HG02763 (cell line): ENCODE measurements at regions not wholly inside any gene's neighbourhood (a gene's known extent, or its start where the extent isn't known, plus 50 kb on each side); places are given as distances from the start of the nearest gene placed in this dataset.

Experiments
- ATAC-seq: cut with Tn5 transposase; IDR thresholded peaks from one replicate; pipeline ENCODE4 v1.9.1; 2021; ENCODE audit warnings: mild to moderate bottlenecking, moderate library complexity; ENCODE audit not compliant: unreplicated experiment

DNA sequence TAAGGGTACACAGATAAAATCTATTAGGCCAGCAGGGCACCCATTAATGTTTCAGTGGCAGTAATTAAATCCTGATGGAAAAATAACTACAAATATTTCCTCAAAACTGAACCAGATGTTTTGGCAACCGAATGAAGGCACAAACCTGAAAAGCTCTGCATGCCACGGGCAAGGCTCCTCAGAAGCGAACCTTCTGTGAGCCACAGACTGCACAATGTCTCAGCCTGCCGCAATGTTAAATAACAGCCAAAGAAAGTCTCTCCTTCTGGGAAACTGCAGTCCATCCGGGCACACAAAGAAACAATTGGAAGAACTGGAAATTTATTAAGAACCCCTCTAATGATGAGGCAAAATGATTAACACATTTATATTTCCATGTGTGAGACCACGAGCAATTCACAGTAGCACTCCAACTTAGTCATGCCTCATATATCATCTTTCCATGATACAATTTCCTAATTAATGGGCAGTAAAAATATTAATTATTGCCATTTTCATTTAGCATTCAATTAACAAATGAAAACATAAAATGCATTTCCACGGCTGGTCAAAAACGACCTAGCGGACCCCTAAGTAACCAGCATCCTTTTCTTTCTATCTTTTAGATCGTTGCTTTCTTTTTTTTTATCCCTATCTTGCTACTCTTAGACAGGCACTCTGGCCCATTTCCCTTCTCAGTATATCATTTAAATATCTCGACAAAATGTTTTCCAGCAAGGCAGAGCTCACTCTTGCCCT, 237.5 kb downstream of the EPHA4 start:
- no peak for ATAC-seq

DNA sequence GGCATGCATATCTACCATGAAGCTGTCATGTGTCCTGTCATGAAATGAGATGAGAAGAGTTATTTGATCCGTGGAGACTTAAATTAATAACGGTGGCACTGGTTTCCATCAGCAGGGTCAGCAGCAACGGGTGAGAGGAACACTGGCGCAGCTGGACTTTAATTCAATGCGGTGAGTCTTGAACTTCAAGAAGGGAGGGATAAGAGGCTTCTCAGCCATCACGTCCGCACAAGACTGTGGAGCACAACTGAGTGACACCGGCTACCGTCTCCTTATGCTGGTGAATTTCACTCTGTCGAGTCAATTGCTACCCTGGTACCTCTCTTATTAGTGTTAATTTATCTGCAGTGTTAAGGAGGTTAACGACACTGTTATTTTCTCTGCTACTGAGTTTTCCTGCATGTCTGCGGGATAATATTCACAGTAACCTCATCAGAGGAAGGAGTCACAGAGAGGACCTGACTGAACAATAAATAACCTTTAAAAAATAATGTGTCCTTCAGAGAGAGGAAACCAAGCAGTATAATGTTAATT, 236.8 kb downstream of the EPHA4 start:
- ATAC-seq, result no peak

DNA sequence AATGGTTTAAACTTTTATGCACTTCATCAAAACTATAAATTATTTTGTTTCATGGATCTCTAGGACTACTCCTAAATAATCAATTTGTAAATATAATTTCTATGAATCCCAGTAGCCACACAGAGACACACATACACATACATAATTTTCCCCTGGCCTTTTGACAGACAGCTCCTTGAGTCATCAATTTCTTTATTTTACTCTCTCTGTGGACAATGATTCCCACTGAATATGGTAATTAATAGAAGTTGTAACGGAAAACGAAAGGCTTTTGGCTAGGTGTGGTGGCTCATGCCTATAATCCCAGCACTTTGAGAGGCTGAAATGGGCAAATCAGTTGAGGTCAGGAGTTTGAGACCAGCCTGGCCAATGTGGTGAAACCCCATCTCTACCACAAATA, 235.1 kb downstream of the EPHA4 start:
- ATAC-seq, result no peak

DNA sequence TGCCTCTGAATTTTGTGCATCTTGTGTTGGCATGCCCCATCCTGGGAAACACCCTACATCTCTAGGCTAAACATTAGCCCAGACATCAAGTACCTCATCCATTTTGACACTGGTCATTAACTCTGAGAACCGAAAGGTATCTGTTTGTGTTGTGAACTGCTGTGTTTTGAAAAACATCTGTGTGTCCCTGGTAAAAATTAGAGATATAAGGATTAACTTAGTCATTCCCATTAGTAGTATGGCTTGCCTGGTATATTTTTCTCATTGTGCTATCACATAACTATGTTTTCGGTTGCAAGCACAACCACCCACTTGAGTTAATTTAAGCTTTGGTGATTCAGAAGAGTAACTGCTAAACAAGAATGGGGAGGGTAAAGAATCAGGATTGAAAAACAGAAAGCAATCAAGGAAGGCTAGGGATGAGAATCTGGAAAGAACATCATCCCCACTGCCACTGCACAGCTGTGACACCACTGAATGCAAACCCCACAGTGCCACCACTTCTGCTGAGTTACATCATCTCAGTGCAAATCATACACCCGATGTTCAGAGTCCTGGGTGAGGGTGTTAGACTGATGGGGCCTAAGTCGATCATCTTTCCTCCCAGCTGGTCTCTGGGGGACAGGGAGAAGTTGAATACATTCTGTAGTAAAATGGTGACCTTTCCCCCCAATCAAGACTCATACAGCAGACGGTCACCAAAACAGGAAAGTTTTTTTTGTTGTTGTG, 234.0 kb downstream of the EPHA4 start:
- ATAC-seq, result no peak

DNA sequence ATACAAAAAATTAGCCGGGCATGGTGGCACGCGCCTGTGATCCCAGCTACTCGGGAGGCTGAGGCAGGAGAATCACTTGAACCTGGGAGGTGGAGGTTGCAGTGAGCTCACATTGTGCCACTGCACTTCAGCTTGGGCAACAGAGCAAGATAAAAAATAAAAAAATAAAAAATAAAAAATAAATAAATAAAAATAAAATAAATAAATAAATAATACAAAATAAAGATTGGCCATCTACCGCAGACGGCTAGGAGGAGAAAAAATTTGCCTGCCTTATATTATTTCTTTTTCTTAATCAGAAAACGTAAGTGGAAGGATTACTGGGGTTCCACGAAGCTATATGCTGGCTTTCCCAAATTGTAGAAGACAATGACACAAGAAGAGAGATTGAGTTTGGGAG, 229.7 kb downstream of the EPHA4 start:
- ATAC-seq, result no peak

DNA sequence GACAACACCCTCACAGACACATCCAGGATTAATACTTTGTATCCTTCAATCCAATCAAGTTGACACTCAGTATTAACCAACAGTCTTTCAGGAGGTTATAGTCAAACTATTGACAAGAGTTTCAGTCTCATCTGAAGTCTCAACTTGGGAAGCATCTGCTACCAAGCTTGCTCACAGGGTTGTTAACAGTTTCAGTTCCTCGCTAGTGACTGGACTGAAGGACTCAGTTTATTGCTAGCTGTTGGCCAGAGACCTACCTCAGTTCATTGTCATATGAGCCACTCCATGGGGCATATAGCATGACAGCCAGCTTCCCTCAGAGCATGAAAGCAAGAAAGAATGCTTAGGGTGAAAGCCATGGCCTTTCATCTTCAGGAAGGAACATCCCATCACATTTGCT, 228.6 kb downstream of the EPHA4 start:
- ATAC-seq, result no peak

DNA sequence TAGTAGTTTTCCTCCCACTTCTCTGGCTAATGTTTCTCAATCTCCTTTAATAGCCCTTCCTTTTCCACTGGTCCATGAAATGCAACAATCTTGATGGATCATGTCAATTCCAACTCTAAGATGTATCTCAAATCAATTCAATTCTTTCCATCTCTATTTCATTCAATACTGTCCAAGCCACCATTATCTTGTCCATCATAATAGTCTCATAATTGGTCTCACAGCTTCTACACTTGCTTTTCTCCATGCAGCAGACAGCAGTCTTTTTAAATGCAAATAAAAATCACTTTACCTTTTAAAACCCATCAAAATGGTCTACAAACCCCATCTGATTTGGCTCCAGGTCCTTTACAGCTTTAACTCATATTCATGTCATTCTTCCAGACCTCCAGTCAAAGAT, 226.6 kb downstream of the EPHA4 start:
- ATAC-seq, result no peak

DNA sequence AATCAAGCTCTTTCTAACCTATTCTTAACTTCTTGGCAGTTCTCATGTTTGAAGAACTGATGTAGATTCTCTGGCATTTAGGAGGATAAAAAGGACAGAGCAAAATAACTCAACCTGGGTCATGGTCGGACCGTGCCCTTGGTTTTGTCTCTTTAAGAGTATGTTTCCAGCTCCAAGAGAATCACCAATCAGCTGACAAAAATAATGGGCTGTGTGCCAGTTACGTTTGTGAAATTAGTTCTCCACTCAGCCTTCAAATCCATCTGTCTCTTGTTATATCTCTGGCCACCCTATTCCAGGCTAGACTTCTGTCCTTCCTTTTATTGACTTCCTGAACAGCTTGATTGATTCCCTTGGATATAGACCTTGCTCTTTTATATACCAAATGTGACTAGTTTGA, 225.7 kb downstream of the EPHA4 start:
- no peak for ATAC-seq

DNA sequence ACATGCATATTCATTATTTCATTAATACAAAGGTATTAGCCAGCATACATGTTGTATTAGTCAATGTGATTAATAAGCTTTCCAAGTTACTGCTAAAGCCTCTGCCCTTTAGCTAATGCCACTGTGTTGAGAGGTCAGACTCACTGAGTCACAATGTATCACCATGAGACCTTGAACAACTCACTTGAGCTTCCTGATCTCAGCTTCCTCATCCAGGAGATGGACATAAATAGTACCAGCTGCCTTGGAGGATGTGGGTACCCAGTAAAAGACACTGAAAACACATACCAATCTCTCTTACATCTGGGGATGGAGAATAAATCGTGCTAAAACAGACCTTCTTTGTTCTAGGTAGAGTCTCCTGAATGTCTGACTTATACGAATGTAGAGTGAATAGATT, 224.6 kb downstream of the EPHA4 start:
- ATAC-seq, result no peak

DNA sequence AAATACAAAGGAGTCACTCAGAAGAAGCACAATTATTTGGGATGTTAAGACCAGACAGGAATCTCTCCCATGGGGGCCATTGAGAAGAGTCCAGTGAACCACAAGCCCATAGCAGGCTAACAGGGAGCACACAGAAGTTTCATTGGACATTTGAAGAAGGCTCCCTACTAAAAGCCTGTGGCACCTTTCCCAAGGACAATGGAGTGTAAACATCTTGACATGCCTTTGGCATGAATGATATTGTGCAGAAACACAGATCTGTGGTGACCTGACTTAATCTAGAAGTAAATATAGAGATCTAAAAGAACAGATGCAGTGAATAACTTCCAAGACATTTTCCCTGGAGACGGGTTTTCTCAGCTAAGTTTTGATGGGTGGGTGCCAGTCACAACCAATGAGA, 221.5 kb downstream of the EPHA4 start:
- ATAC-seq, result no peak

DNA sequence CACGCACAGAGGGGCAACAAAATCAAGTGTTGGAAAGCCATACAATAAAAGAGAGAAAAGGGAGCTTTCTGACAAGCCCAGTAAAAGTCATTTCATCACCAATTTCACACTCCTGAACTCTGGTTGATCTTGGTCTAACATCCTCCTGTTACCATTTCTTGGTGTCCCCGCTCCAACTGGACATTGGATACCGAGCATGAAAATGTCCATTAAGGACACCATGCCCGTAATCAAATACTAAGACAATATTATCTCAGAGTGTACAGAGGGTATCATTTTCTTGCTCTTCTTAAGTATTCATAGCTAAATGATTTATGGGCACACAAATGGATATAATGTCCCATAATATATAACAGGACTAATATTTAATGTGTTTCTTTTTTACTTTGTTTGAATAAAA, 218.9 kb downstream of the EPHA4 start:
- ATAC-seq, result no peak

DNA sequence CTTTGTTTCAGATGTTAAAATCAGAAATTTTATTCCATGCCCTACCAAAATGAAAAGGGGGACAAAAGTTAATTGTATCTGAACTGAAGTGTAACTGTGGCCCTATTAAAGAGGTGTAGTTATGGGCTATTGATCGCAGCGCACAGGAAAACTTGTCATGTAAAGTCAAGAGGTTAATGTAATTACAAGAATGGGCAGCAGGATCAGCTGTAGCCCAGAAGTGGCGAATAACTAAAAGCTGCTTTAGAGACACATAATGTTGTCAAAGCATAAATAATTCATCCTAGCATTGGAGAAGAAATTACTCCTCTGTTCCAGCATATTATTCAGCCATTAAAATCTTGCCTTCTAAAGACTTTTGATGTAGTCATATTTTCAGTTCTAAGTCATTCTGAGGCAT, 211.8 kb downstream of the EPHA4 start:
- ATAC-seq, result no peak

DNA sequence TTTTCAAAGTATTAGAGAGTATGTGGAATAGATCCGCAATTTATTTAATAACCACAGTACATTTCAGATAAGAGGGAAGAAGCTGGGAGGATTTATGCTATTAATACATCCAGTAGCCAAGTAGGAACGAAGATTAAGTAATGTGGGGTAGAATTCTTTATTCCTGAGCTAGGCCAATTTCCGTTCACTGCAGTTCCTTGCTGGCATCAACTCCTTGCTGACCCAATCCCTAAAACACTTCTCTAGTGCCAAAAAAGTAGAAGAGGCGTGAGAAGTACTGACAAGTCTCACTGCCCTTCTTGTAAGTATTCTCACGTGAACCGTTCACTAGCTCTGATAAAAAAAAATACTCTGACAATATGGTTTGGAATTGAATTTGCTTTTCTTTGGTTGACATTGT, 211.4 kb downstream of the EPHA4 start:
- no peak for ATAC-seq

DNA sequence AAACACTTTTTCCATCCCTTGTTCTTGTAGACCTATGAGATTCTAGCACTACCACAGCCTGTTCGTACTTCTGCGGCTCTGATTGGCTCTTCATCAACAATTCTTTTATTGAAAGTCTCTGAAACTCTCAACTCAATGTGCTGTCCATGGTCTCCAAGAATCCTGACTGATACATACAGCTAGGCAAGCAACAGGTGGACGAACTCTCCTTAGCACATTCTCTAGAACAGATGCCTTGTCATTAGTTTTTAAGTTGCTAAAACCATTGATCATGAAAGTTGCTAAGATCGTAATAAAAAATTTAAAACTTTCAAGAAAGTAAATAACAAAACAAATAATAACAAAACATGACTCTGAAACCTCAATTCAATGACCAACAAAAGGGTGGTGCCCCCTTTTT, 210.5 kb downstream of the EPHA4 start:
- no peak for ATAC-seq

DNA sequence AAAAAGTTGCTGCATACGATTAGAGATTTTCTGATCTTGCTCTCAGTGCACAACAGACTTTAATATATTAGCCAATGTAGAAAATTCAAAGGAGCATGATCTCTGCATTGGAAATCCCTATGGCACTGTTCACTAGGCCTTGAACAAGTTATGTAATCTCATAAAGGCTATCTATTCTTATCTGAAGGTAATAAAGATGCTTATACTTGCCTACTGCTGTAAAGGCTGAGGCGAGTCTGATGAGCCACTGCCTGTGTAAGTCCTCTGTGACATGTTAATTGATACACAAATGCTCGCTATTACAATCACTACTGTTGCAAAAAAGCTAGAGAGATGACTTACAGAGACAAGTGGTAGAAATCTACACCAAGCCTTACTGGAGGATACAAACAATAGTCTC, 207.4 kb downstream of the EPHA4 start:
- ATAC-seq, result no peak
